H1 (cell line): ENCODE measurements at regions not wholly inside any gene's neighbourhood (a gene's known extent, or its start where the extent isn't known, plus 50 kb on each side); places are given as distances from the start of the nearest gene placed in this dataset.

ENCODE experiments used
- CBX5 ChIP-seq: fragments of 300-800, 300-1000 bp; sonication (generic); IDR thresholded peaks from 2 replicates; pipeline ENCODE4 v1.7.1; 2016; ENCODE audit warnings: antibody characterized with exemption, low read length, low read depth
- CBX8 ChIP-seq: fragments of 300-800, 300-1000 bp; sonication (generic); IDR thresholded peaks from 2 replicates; pipeline ENCODE4 v1.7.1; 2016; ENCODE audit warnings: low read depth, low read length, borderline replicate concordance
- EGR1 ChIP-seq: IDR thresholded peaks from 2 replicates; pipeline ENCODE4 v1.6.1; 2011; ENCODE audit warnings: low read depth, low read length, borderline replicate concordance
- JUND ChIP-seq: IDR thresholded peaks from 2 replicates; pipeline ENCODE4 v1.6.1; 2011; ENCODE audit warnings: mild to moderate bottlenecking, improper control_type of control experiment, low read length
- KDM5A ChIP-seq: fragments of 200-600 bp; IDR thresholded peaks from 2 replicates; pipeline ENCODE4 v1.7.1; 2012; ENCODE audit warnings: mild to moderate bottlenecking, low read length, inconsistent platforms, mixed read lengths
- NRF1 ChIP-seq: IDR thresholded peaks from 2 replicates; pipeline ENCODE4 v1.6.1; 2011; ENCODE audit warnings: mild to moderate bottlenecking, low read depth, low read length, improper control_type of control experiment
- PHF8 ChIP-seq: fragments of 200-600 bp; sonication (generic); conservative IDR thresholded peaks from 2 replicates; pipeline ENCODE4 v1.7.1; 2012; ENCODE audit warnings: low read depth, mild to moderate bottlenecking, inconsistent platforms, low read length, moderate library complexity
- RBBP5 ChIP-seq: IDR thresholded peaks from 2 replicates; pipeline ENCODE4 v1.7.1; 2012; ENCODE audit warnings: low read depth, mild to moderate bottlenecking, inconsistent platforms, low read length, moderate library complexity, borderline replicate concordance
- RXRA ChIP-seq: IDR thresholded peaks from 2 replicates; pipeline ENCODE4 v1.6.1; 2011; ENCODE audit warnings: low read depth, mild to moderate bottlenecking, low read length, moderate library complexity; ENCODE audit not compliant: insufficient read depth
- SIN3A ChIP-seq, 2 experiments: IDR thresholded peaks in 1 of 2; conservative IDR thresholded peaks in 1 of 2; 2 replicates each; pipeline ENCODE4 v1.6.1; 2011 to 2012; ENCODE audit warnings: low read length in 2 of 2, improper control_type of control experiment in 1 of 2, low read depth in 1 of 2, mild to moderate bottlenecking in 1 of 2
- ZNF274 ChIP-seq: IDR thresholded peaks from 2 replicates; pipeline ENCODE4 v1.7.0; 2012; ENCODE audit warnings: low read length, borderline replicate concordance; ENCODE audit errors: extremely low read depth

GRCh38 chr22:49297871-49298721, 529.6 kb downstream of the BRD1 start (continued):
- TF ChIP-seq NRF1 (no peak), EGR1 (no peak), KDM5A (no peak), SIN3A (conservative IDR thresholded peaks at IDR 0.05 in 1 of 2, IDR thresholded peaks at IDR 0.05 in 1 of 2; ENCODE audit: low read depth in 1 of 2, low read length in 2 of 2) (no peak), RXRA (no peak), CBX5 (no peak), JUND (no peak), CBX8 (no peak), PHF8 (no peak), ZNF274 (no peak), RBBP5 (no peak)
